ENCODE measurements at regions not wholly inside any gene's neighbourhood (a gene's known extent, or its start where the extent isn't known, plus 50 kb on each side); places are given as distances from the start of the nearest gene placed in this dataset.

GRCh38 chr10:62577076-62577475 lies 202.9 kb downstream of the ZNF365 start:
- TF ChIP-seq EZH2 (IDR thresholded peaks at IDR 0.05; ENCODE audit: insufficient read depth, poor library complexity, severe bottlenecking), result no peak
- no peak for TF ChIP-seq EZH2phosphoT487 (IDR thresholded peaks at IDR 0.05; ENCODE audit: insufficient read depth, low read depth)

All from GM23248 (cell line).